NCI-H526 treated with DMSO at 0.1 percent for 48 hours (cell line): ENCODE measurements at regions not wholly inside any gene's neighbourhood (a gene's known extent, or its start where the extent isn't known, plus 50 kb on each side); places are given as distances from the start of the nearest gene placed in this dataset.
"Not testable (repeated sequence)": the region's sequence is repeated elsewhere in the genome, so short reads cannot be mapped to it uniquely, and the experiment has no call there.

ENCODE experiments used
- DNase-seq: peaks from one replicate; lab custom pipeline; 2025; lab: John Stamatoyannopoulos, UW

GRCh38 chr4:75287738-75288517 lies 226.3 kb downstream of the RCHY1 start:
- DNase-seq, result no peak

GRCh38 chr4:75285837-75286236 lies 228.4 kb downstream of the RCHY1 start:
- no peak for DNase-seq

GRCh38 chr4:75284831-75285230 lies 229.4 kb downstream of the RCHY1 start:
- no peak for DNase-seq

- not testable (repeated sequence) for DNase-seq
These were observed 233.7 kb downstream of the RCHY1 start for GRCh38 chr4:75280461-75280860.

GRCh38 chr4:75259306-75259705 lies 254.9 kb downstream of the RCHY1 start:
- no peak for DNase-seq

GRCh38 chr4:75255261-75255660 lies 258.9 kb downstream of the RCHY1 start:
- no peak for DNase-seq

GRCh38 chr4:75254745-75255144 lies 259.5 kb downstream of the RCHY1 start:
- no peak for DNase-seq

- DNase-seq, result not testable (repeated sequence)
These were observed 261.1 kb downstream of the RCHY1 start for GRCh38 chr4:75253094-75253493.

- DNase-seq, result no peak
These were observed 262.7 kb downstream of the RCHY1 start for GRCh38 chr4:75251547-75251946.

- DNase-seq, result no peak
These were observed 264.5 kb downstream of the RCHY1 start for GRCh38 chr4:75249739-75250138.

GRCh38 chr4:75248770-75249407 lies 265.3 kb downstream of the RCHY1 start:
- no peak for DNase-seq

GRCh38 chr4:75244325-75244724 lies 269.9 kb downstream of the RCHY1 start:
- DNase-seq, result no peak

- DNase-seq, result no peak
These were observed 270.6 kb downstream of the RCHY1 start for GRCh38 chr4:75243570-75243969.

- no peak for DNase-seq
These were observed 278.7 kb downstream of the RCHY1 start for GRCh38 chr4:75235359-75235951.

GRCh38 chr4:75232546-75232945 lies 281.7 kb downstream of the RCHY1 start:
- no peak for DNase-seq

GRCh38 chr4:75229806-75230570 lies 284.2 kb downstream of the RCHY1 start:
- no peak for DNase-seq

- no peak for DNase-seq
These were observed 280.6 kb downstream of the PARM1 start for GRCh38 chr4:75213480-75213879.

- DNase-seq, result no peak
These were observed 278.5 kb downstream of the PARM1 start for GRCh38 chr4:75211422-75211821.

GRCh38 chr4:75207902-75208301 lies 275.0 kb downstream of the PARM1 start:
- DNase-seq, result no peak

- DNase-seq, result no peak
These were observed 262.2 kb downstream of the PARM1 start for GRCh38 chr4:75195111-75195510.

- DNase-seq, result no peak
These were observed 261.3 kb downstream of the PARM1 start for GRCh38 chr4:75194180-75194579.

- not testable (repeated sequence) for DNase-seq
These were observed 259.3 kb downstream of the PARM1 start for GRCh38 chr4:75192182-75192581.
